A549 (cell line): ENCODE measurements at regions not wholly inside any gene's neighbourhood (a gene's known extent, or its start where the extent isn't known, plus 50 kb on each side); places are given as distances from the start of the nearest gene placed in this dataset.

Source experiments
- CEBPB ChIP-seq, 2 experiments: fragments of >200 bp in 1 of 2; sonication (Bioruptor Twin) in 1 of 2; formaldehyde crosslinking in 1 of 2; IDR thresholded peaks; 2 replicates each; pipeline ENCODE4 v1.6.1; 2012 to 2016
- EP300 ChIP-seq, 2 experiments: fragments of >200 bp; sonication (Bioruptor Twin); formaldehyde crosslinking; IDR thresholded peaks; 2 replicates in 1 of 2; 3 replicates in 1 of 2; pipeline ENCODE4 v1.6.1; 2016 to 2017
- JUN ChIP-seq, 2 experiments: fragments of >200 bp; sonication (Bioruptor Twin); formaldehyde crosslinking; IDR thresholded peaks; 2 replicates in 1 of 2; 3 replicates in 1 of 2; pipeline ENCODE4 v1.6.1; 2016 to 2017
- JUNB ChIP-seq: fragments of >200 bp; sonication (Bioruptor Twin); formaldehyde crosslinking; IDR thresholded peaks from 2 replicates; pipeline ENCODE4 v1.6.1; 2016
- MAFK ChIP-seq: fragments of 450-650 bp; IDR thresholded peaks from 2 replicates; pipeline ENCODE4 v1.6.1; 2014; ENCODE audit not compliant: partially characterized antibody
- MAZ ChIP-seq: fragments of 150-350 bp; IDR thresholded peaks from 2 replicates; pipeline ENCODE4 v1.6.1; 2014; ENCODE audit warnings: antibody characterized with exemption, low read depth, low read length, borderline replicate concordance
- PHF8 ChIP-seq: fragments of 200-600 bp; sonication (generic); IDR thresholded peaks from 2 replicates; pipeline ENCODE4 v1.6.1; 2016; ENCODE audit warnings: low read depth, mild to moderate bottlenecking, antibody characterized with exemption, moderate library complexity, borderline replicate concordance
- POLR2A ChIP-seq: IDR thresholded peaks from 2 replicates; pipeline ENCODE4 v1.6.1; 2012; ENCODE audit warnings: mild to moderate bottlenecking, low read length
- RCOR1 ChIP-seq: fragments of 150-350 bp; IDR thresholded peaks from 2 replicates; pipeline ENCODE4 v1.6.1; 2014; ENCODE audit warnings: antibody characterized with exemption, low read length, low read depth
- REST ChIP-seq: fragments of 200-600 bp; sonication (generic); IDR thresholded peaks from 2 replicates; pipeline ENCODE4 v1.6.1; 2016; ENCODE audit warnings: antibody characterized with exemption, mild to moderate bottlenecking, moderate library complexity
- TF ChIP-seq, protein P1 (sequence below): fragments of >200 bp; sonication (Bioruptor Twin); formaldehyde crosslinking; IDR thresholded peaks from 3 replicates; pipeline ENCODE4 v1.5.1; 2016
- TF ChIP-seq, protein P2 (sequence below): IDR thresholded peaks from 2 replicates; pipeline ENCODE4 v1.6.1; 2012
- TF ChIP-seq, protein P3 (sequence below): fragments of 450-650 bp; IDR thresholded peaks from 2 replicates; pipeline ENCODE4 v1.6.1; 2014; ENCODE audit warnings: antibody characterized with exemption

GRCh38 chr10:78584681-78585080 is 484.1 kb upstream of the ZMIZ1 start:
- TF ChIP-seq EP300 (IDR thresholded peaks at IDR 0.05) (no peak), REST (no peak), POLR2A (no peak), PHF8 (no peak), JUNB (no peak), JUN (IDR thresholded peaks at IDR 0.05) (no peak), MAZ (no peak), CEBPB (IDR thresholded peaks at IDR 0.05) (no peak), MAFK (no peak), RCOR1 (no peak)
- TF ChIP-seq, protein P1, sequence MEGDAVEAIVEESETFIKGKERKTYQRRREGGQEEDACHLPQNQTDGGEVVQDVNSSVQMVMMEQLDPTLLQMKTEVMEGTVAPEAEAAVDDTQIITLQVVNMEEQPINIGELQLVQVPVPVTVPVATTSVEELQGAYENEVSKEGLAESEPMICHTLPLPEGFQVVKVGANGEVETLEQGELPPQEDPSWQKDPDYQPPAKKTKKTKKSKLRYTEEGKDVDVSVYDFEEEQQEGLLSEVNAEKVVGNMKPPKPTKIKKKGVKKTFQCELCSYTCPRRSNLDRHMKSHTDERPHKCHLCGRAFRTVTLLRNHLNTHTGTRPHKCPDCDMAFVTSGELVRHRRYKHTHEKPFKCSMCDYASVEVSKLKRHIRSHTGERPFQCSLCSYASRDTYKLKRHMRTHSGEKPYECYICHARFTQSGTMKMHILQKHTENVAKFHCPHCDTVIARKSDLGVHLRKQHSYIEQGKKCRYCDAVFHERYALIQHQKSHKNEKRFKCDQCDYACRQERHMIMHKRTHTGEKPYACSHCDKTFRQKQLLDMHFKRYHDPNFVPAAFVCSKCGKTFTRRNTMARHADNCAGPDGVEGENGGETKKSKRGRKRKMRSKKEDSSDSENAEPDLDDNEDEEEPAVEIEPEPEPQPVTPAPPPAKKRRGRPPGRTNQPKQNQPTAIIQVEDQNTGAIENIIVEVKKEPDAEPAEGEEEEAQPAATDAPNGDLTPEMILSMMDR = no peak
- TF ChIP-seq, protein P2, sequence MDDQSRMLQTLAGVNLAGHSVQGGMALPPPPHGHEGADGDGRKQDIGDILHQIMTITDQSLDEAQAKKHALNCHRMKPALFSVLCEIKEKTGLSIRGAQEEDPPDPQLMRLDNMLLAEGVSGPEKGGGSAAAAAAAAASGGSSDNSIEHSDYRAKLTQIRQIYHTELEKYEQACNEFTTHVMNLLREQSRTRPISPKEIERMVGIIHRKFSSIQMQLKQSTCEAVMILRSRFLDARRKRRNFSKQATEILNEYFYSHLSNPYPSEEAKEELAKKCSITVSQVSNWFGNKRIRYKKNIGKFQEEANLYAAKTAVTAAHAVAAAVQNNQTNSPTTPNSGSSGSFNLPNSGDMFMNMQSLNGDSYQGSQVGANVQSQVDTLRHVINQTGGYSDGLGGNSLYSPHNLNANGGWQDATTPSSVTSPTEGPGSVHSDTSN = no peak
- TF ChIP-seq, protein P3, sequence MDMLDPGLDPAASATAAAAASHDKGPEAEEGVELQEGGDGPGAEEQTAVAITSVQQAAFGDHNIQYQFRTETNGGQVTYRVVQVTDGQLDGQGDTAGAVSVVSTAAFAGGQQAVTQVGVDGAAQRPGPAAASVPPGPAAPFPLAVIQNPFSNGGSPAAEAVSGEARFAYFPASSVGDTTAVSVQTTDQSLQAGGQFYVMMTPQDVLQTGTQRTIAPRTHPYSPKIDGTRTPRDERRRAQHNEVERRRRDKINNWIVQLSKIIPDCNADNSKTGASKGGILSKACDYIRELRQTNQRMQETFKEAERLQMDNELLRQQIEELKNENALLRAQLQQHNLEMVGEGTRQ = no peak
